ENCODE measurements at regions not wholly inside any gene's neighbourhood (a gene's known extent, or its start where the extent isn't known, plus 50 kb on each side); places are given as distances from the start of the nearest gene placed in this dataset.

DNA sequence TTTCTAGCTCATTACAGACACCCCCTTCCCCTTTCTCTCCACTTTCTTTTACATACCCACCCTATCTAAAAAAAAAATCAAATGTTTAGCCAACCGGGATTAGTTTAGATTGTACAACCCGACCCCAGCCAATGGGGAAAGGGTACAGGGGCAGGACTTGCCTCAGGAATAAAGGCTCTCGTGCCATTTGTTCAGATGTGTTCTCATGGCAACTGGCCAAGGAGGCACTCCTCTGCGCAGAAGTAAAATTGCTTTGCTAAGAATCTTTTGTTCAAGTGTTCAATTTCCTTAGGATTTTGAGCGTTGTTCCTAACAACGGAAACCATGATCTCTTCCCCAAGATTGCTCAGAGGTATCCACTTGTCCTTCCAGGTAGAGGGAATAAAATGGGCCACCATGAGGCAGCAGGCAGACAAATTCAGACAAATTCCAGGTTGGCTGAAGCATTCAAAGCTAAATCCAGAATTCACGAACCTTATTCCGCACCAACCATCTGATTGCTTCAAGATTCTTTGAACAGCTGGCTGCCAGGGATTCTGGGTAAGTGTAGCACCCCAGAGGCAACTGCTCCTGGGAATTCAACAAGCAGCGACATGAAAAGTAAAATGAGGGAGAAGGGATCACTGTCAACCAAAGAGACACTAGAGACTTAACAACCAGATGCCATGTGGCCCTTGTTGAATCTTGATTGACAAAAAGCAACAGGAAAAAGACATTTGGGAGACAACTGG, 431.8 kb downstream of the PREX1 start:
- no peak for DNase-seq (ENCODE audit: low read depth)
- TF ChIP-seq, protein P1, sequence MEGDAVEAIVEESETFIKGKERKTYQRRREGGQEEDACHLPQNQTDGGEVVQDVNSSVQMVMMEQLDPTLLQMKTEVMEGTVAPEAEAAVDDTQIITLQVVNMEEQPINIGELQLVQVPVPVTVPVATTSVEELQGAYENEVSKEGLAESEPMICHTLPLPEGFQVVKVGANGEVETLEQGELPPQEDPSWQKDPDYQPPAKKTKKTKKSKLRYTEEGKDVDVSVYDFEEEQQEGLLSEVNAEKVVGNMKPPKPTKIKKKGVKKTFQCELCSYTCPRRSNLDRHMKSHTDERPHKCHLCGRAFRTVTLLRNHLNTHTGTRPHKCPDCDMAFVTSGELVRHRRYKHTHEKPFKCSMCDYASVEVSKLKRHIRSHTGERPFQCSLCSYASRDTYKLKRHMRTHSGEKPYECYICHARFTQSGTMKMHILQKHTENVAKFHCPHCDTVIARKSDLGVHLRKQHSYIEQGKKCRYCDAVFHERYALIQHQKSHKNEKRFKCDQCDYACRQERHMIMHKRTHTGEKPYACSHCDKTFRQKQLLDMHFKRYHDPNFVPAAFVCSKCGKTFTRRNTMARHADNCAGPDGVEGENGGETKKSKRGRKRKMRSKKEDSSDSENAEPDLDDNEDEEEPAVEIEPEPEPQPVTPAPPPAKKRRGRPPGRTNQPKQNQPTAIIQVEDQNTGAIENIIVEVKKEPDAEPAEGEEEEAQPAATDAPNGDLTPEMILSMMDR (IDR thresholded peaks at IDR 0.05; ENCODE audit: low read depth, low read length, missing control alignments) = no peak
- H3K4me3 ChIP-seq (ENCODE audit: low read depth, low read length) = no peak overlapping the region

DNA sequence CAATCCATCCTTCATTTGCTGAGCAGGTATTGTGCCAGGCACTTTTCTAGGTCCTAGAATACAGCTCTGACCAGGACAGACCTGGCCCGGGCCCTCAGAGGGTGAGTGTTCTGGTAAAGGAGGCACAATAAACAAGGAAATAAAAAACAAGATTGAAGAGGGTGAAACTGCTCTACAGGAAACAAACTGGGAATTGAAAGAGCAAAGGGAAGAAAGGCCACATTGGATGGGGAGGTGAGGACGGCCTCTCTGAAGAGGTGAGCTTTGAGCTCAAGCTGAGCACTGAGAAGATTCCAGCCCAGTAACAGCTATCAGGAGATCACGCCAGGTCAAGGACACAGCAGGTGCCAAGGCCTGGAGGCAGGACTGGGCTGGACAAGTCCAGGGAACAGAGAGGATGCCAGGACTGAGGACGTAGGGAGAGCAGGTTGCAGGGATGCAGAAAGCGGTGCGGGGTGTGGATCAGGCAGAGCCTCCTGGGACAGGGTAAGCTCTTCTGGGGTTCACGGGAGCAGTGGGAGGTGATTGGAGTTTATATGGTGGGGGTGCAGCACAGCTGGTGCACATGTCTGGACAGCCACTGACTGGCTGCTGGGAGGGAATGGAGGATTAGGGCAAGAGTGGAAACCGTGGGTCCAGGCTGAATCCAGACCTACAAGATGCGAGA, 433.3 kb downstream of the PREX1 start:
- TF ChIP-seq, protein P1 (IDR thresholded peaks at IDR 0.05; ENCODE audit: low read depth, low read length, missing control alignments) = no peak
- H3K4me3 ChIP-seq (ENCODE audit: low read depth, low read length) = no peak overlapping the region
- no peak for DNase-seq (ENCODE audit: low read depth)

GRCh38 chr20:48393737-48394314, 434.0 kb downstream of the PREX1 start:
- no peak for DNase-seq (ENCODE audit: low read depth)
- TF ChIP-seq, protein P1 (IDR thresholded peaks at IDR 0.05; ENCODE audit: low read depth, low read length, missing control alignments) = no peak
- no peak overlapping the region for H3K4me3 ChIP-seq (ENCODE audit: low read depth, low read length)

- TF ChIP-seq, protein P1 (IDR thresholded peaks at IDR 0.05; ENCODE audit: low read depth, low read length, missing control alignments) = no peak
- no peak overlapping the region for H3K4me3 ChIP-seq (ENCODE audit: low read depth, low read length)
These were observed 434.5 kb downstream of the PREX1 start for GRCh38 chr20:48393311-48393685.

DNA sequence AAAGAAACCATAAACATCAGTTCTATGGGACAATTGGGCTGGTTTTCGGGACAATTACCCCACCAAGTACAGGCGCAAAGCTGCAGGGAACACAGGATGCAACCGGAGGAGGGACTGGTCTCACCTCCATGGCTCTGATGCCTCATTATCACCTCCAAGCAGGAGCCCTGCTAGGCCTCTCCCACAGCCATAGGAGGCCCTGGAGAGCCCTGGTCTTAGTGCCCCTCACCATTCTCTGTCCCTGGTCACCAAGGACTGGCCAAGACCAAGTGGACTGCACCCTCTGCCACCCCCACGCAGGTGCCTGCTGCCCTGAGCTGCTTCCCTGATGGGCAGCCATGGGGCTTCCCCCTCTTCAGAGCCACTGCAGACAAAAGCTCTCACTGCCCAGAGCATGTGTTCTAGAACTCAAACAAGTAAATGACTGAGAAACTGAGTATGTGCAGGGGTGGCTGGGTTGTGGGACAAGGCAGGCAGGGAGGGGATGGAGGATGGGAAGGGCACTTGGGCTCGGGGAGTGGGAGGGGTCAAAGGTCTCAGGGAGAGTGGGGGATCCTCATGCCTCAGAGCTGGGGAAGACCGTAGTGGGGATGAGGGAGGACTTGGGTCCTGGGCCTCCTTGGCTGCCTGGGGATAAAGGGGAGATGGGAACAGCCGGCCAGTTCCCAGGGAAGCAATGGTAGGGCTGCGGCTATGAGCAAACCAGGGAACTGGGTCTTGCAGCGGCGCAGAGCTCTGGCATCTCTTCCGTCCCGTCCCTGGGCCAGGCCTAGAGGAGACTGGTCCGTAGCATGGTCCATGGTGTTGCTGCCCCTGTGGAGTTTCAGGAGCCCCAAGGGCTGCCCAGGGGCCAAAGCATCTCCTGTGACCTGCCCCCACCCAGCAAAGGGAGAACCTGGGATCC, 435.1 kb downstream of the PREX1 start:
- H3K4me3 ChIP-seq (ENCODE audit: low read depth, low read length) = no peak overlapping the region
- no peak for DNase-seq (ENCODE audit: low read depth)

More at GRCh38 chr20:48393311-48393685, 434.5 kb downstream of the PREX1 start:
- no peak for DNase-seq (ENCODE audit: low read depth)

DNA sequence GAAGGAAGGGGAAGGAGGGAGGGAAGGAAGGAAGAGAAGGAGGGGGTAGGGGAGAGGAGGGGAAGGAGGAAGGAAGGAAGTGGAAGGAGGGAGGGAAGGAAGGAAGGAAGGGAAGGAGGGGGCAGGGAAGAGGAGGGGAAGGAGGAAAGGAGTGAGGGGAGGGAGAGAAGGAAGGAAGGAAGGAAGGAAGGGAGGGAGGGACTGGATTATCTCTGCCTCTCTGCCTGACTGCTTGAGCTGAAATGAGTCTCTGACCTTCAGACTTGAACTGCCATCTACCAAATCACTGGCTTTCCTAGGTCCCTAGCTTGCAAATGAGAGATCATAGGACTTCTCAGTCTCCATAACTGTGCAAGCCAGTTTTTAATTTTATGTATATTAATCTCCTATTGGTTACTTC, 436.8 kb downstream of the PREX1 start:
- no peak for DNase-seq (ENCODE audit: low read depth)
- H3K4me3 ChIP-seq (ENCODE audit: low read depth, low read length) = no peak overlapping the region
- TF ChIP-seq, protein P1 (IDR thresholded peaks at IDR 0.05; ENCODE audit: low read depth, low read length, missing control alignments) = no peak

More for the DNA sequence above, 435.1 kb downstream of the PREX1 start:
- TF ChIP-seq, protein P1 (IDR thresholded peaks at IDR 0.05; ENCODE audit: low read depth, low read length, missing control alignments) = no peak

All from GM12864 (cell line).